ENCODE measurements at regions not wholly inside any gene's neighbourhood (a gene's known extent, or its start where the extent isn't known, plus 50 kb on each side); places are given as distances from the start of the nearest gene placed in this dataset.

GRCh38 chr4:1466034-1466862, 60.0 kb upstream of the NKX1-1 start:
- H3K4me1 ChIP-seq (ENCODE audit: control extremely low read depth in 1 of 4, control insufficient read depth in 4 of 4, insufficient read depth in 4 of 4, low read length in 3 of 4) = peaks cover 0 to 10% (median 5%) of the 10 kb centered on the region in 4 experiments
- no peaks in the 10 kb centered on the region for H3K36me3 ChIP-seq (ENCODE audit: control insufficient read depth in 4 of 4, insufficient read depth in 4 of 4, low read length in 3 of 4)
- ChIA-PET CTCF (no interaction called here), POLR2A (no interaction called here)
- no peak overlapping the region for H3K4me3 ChIP-seq (ENCODE audit: control insufficient read depth in 1 of 7, extremely low read depth in 1 of 7, insufficient read depth in 4 of 7, low read depth in 2 of 7, low read length in 6 of 7)
- peaks cover 0 to 50% (median 9%) of the 10 kb centered on the region in 5 experiments for H3K27me3 ChIP-seq (replicated peaks in 2 of 5; ENCODE audit: control insufficient read depth in 4 of 5, insufficient read depth in 5 of 5, low read length in 4 of 5)
- WGBS (ENCODE audit: insufficient coverage) = 91% methylated on average over 18 of the region's 24 CpGs
- peaks cover 0 to 4% (median 0%) of the 10 kb centered on the region in 5 experiments for H3K9me3 ChIP-seq (ENCODE audit: control extremely low read depth in 1 of 5, control insufficient read depth in 4 of 5, insufficient read depth in 2 of 5, low read depth in 1 of 5, low read length in 4 of 5)
- no peak for DNase-seq
- H3K27ac ChIP-seq (ENCODE audit: insufficient read depth in 1 of 2, low read depth in 1 of 2, low read length in 2 of 2, poor library complexity in 1 of 2, severe bottlenecking in 2 of 2) = no peak overlapping the region

GRCh38 chr4:1465173-1466033, 59.2 kb upstream of the NKX1-1 start:
- peaks cover 0 to 4% (median 0%) of the 10 kb centered on the region in 5 experiments for H3K9me3 ChIP-seq (ENCODE audit: control extremely low read depth in 1 of 5, control insufficient read depth in 4 of 5, insufficient read depth in 2 of 5, low read depth in 1 of 5, low read length in 4 of 5)
- CTCF ChIA-PET = no interaction called here
- 90% methylated on average over 21 of the region's 24 CpGs for WGBS (ENCODE audit: insufficient coverage)
- POLR2A ChIA-PET = no interaction called here
- H3K4me3 ChIP-seq (ENCODE audit: control insufficient read depth in 1 of 7, extremely low read depth in 1 of 7, insufficient read depth in 4 of 7, low read depth in 2 of 7, low read length in 6 of 7) = no peak overlapping the region
- peaks cover 0 to 10% (median 5%) of the 10 kb centered on the region in 4 experiments for H3K4me1 ChIP-seq (ENCODE audit: control extremely low read depth in 1 of 4, control insufficient read depth in 4 of 4, insufficient read depth in 4 of 4, low read length in 3 of 4)
- no peaks in the 10 kb centered on the region for H3K36me3 ChIP-seq (ENCODE audit: control insufficient read depth in 4 of 4, insufficient read depth in 4 of 4, low read length in 3 of 4)
- peaks cover 0 to 47% (median 7%) of the 10 kb centered on the region in 5 experiments for H3K27me3 ChIP-seq (replicated peaks in 2 of 5; ENCODE audit: control insufficient read depth in 4 of 5, insufficient read depth in 5 of 5, low read length in 4 of 5)
- DNase-seq = no peak
- H3K27ac ChIP-seq (ENCODE audit: insufficient read depth in 1 of 2, low read depth in 1 of 2, low read length in 2 of 2, poor library complexity in 1 of 2, severe bottlenecking in 2 of 2) = no peak overlapping the region

GRCh38 chr4:1464581-1465171, 58.4 kb upstream of the NKX1-1 start:
- Histone ChIP-seq H3K4me1 (ENCODE audit: control extremely low read depth in 1 of 4, control insufficient read depth in 4 of 4, insufficient read depth in 4 of 4, low read length in 3 of 4) (peaks cover 0 to 10% (median 5%) of the 10 kb centered on the region in 4 experiments), H3K4me3 (ENCODE audit: control insufficient read depth in 1 of 7, extremely low read depth in 1 of 7, insufficient read depth in 4 of 7, low read depth in 2 of 7, low read length in 6 of 7) (no peak overlapping the region), H3K27me3 (replicated peaks in 2 of 5; ENCODE audit: control insufficient read depth in 4 of 5, insufficient read depth in 5 of 5, low read length in 4 of 5) (peaks cover 0 to 47% (median 7%) of the 10 kb centered on the region in 5 experiments), H3K36me3 (ENCODE audit: control insufficient read depth in 4 of 4, insufficient read depth in 4 of 4, low read length in 3 of 4) (no peaks in the 10 kb centered on the region), H3K9me3 (ENCODE audit: control extremely low read depth in 1 of 5, control insufficient read depth in 4 of 5, insufficient read depth in 2 of 5, low read depth in 1 of 5, low read length in 4 of 5) (peaks cover 0 to 4% (median 0%) of the 10 kb centered on the region in 5 experiments), H3K27ac (ENCODE audit: insufficient read depth in 1 of 2, low read depth in 1 of 2, low read length in 2 of 2, poor library complexity in 1 of 2, severe bottlenecking in 2 of 2) (no peak overlapping the region)
- ChIA-PET POLR2A (no interaction called here), CTCF (no interaction called here)
- no peak for DNase-seq
- 96% methylated on average over 14 of the region's 15 CpGs for WGBS (ENCODE audit: insufficient coverage)

- CTCF ChIA-PET = no interaction called here
- H3K9me3 ChIP-seq (ENCODE audit: control extremely low read depth in 1 of 5, control insufficient read depth in 4 of 5, insufficient read depth in 2 of 5, low read depth in 1 of 5, low read length in 4 of 5) = peaks cover 0 to 4% (median 0%) of the 10 kb centered on the region in 5 experiments
- H3K27ac ChIP-seq (ENCODE audit: insufficient read depth in 1 of 2, low read depth in 1 of 2, low read length in 2 of 2, poor library complexity in 1 of 2, severe bottlenecking in 2 of 2) = no peak overlapping the region
- POLR2A ChIA-PET = no interaction called here
- peaks cover 0 to 10% (median 5%) of the 10 kb centered on the region in 4 experiments for H3K4me1 ChIP-seq (ENCODE audit: control extremely low read depth in 1 of 4, control insufficient read depth in 4 of 4, insufficient read depth in 4 of 4, low read length in 3 of 4)
- WGBS (ENCODE audit: insufficient coverage) = 97% methylated on average over 11 of the region's 22 CpGs
- no peak for DNase-seq
- no peak overlapping the region for H3K4me3 ChIP-seq (ENCODE audit: control insufficient read depth in 1 of 7, extremely low read depth in 1 of 7, insufficient read depth in 4 of 7, low read depth in 2 of 7, low read length in 6 of 7)
- H3K36me3 ChIP-seq (ENCODE audit: control insufficient read depth in 4 of 4, insufficient read depth in 4 of 4, low read length in 3 of 4) = no peaks in the 10 kb centered on the region
- H3K27me3 ChIP-seq (replicated peaks in 2 of 5; ENCODE audit: control insufficient read depth in 4 of 5, insufficient read depth in 5 of 5, low read length in 4 of 5) = peaks cover 0 to 48% (median 8%) of the 10 kb centered on the region in 5 experiments
Observed at GRCh38 chr4:1463927-1464540, 57.8 kb upstream of the NKX1-1 start.

- WGBS (ENCODE audit: insufficient coverage) = 37% methylated on average over 26 of the region's 30 CpGs
- Histone ChIP-seq H3K4me3 (ENCODE audit: control insufficient read depth in 1 of 7, extremely low read depth in 1 of 7, insufficient read depth in 4 of 7, low read depth in 2 of 7, low read length in 6 of 7) (no peak overlapping the region), H3K27me3 (replicated peaks in 2 of 5; ENCODE audit: control insufficient read depth in 4 of 5, insufficient read depth in 5 of 5, low read length in 4 of 5) (peaks cover 0 to 48% (median 9%) of the 10 kb centered on the region in 5 experiments), H3K4me1 (ENCODE audit: control extremely low read depth in 1 of 4, control insufficient read depth in 4 of 4, insufficient read depth in 4 of 4, low read length in 3 of 4) (peaks cover 0 to 10% (median 5%) of the 10 kb centered on the region in 4 experiments), H3K27ac (ENCODE audit: insufficient read depth in 1 of 2, low read depth in 1 of 2, low read length in 2 of 2, poor library complexity in 1 of 2, severe bottlenecking in 2 of 2) (no peak overlapping the region), H3K36me3 (ENCODE audit: control insufficient read depth in 4 of 4, insufficient read depth in 4 of 4, low read length in 3 of 4) (no peaks in the 10 kb centered on the region), H3K9me3 (ENCODE audit: control extremely low read depth in 1 of 5, control insufficient read depth in 4 of 5, insufficient read depth in 2 of 5, low read depth in 1 of 5, low read length in 4 of 5) (peaks cover 0 to under 1% (median 0%) of the 10 kb centered on the region in 5 experiments)
- ChIA-PET CTCF (no interaction called here), POLR2A (no interaction called here)
- peak; percentile 10 to 50 (median 45) for DNase-seq
Observed at GRCh38 chr4:1463088-1463926, 57.1 kb upstream of the NKX1-1 start.

GRCh38 chr4:1462768-1463075, 56.5 kb upstream of the NKX1-1 start:
- ChIA-PET POLR2A (no interaction called here), CTCF (no interaction called here)
- 71% methylated on average over 8 of the region's 14 CpGs for whole genome bisulfite sequencing (ENCODE audit: insufficient coverage)
- Histone ChIP-seq H3K27ac (ENCODE audit: insufficient read depth in 1 of 2, low read depth in 1 of 2, low read length in 2 of 2, poor library complexity in 1 of 2, severe bottlenecking in 2 of 2) (no peak overlapping the region), H3K4me1 (ENCODE audit: control extremely low read depth in 1 of 4, control insufficient read depth in 4 of 4, insufficient read depth in 4 of 4, low read length in 3 of 4) (peaks cover 0 to 10% (median 5%) of the 10 kb centered on the region in 4 experiments), H3K27me3 (replicated peaks in 2 of 5; ENCODE audit: control insufficient read depth in 4 of 5, insufficient read depth in 5 of 5, low read length in 4 of 5) (peaks cover 0 to 54% (median 9%) of the 10 kb centered on the region in 5 experiments), H3K4me3 (ENCODE audit: control insufficient read depth in 1 of 7, extremely low read depth in 1 of 7, insufficient read depth in 4 of 7, low read depth in 2 of 7, low read length in 6 of 7) (no peak overlapping the region), H3K36me3 (ENCODE audit: control insufficient read depth in 4 of 4, insufficient read depth in 4 of 4, low read length in 3 of 4) (no peaks in the 10 kb centered on the region), H3K9me3 (ENCODE audit: control extremely low read depth in 1 of 5, control insufficient read depth in 4 of 5, insufficient read depth in 2 of 5, low read depth in 1 of 5, low read length in 4 of 5) (peaks cover 0 to 2% (median 0%) of the 10 kb centered on the region in 5 experiments)
- no peak for DNase-seq
